ENCODE measurements at regions not wholly inside any gene's neighbourhood (a gene's known extent, or its start where the extent isn't known, plus 50 kb on each side); places are given as distances from the start of the nearest gene placed in this dataset.

DNA sequence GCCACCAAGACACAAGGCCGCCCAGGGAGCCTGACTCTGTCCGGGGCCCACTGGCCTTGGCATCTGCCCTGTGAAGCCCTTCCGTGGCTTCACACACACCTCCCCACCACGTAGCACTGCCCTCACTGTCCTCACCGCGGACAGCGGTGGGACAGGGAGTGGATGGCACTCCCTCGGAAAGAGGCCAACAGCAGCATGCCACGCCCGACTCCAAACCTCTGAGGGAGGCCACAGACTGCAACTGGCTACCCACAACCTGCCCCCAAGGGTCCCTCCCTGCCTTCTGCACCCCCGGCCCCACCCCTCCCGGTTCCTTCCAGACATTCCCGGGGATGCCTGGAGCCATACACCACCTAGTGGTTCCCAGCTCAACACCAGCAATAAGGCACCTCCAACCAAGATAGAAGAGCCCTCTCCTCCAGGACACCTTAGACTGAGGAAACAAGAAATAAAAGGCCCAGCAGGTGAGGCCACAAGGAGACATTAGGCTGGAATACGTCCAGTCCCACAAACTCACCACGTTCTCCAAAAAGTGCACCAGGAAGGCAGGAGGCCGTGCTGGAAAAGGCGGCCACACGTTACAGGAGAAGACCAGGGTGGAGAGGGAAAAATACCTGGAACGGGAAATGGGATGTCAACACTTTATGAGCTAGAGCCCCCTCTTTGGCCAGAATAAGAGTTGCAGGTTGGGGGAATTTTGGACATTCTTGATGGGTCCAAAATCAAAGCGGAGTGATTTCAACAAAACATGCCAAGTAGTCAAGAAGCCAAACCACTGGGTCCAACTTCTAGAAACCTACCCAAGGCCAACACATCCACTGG, 310.0 kb downstream of the SOX9 start:
- no peak for DNase-seq

- DNase-seq, result peak; percentile 60
Observed at GRCh38 chr17:72432143-72432621, 311.4 kb downstream of the SOX9 start.

GRCh38 chr17:72432881-72433280, 312.1 kb downstream of the SOX9 start:
- DNase-seq, result no peak

DNA sequence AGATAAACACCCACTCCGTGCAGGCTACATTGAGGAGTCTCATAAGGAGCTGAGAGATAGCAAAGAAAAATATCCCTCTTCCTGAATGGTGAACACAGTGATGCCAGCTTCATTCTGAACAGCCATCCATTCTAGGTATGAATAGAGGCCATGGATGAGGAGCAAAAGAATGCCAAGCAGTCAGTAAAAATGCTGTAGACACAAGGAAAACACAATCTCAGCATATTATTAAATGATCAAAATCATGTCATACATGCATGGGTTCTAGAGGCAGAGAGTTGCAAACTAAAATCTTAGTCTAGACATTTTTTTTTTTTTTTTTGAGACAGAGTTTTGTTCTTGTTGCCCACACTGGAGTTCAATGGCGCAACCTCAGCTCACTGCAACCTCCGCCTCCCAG, 313.0 kb downstream of the SOX9 start:
- DNase-seq, result no peak

DNA sequence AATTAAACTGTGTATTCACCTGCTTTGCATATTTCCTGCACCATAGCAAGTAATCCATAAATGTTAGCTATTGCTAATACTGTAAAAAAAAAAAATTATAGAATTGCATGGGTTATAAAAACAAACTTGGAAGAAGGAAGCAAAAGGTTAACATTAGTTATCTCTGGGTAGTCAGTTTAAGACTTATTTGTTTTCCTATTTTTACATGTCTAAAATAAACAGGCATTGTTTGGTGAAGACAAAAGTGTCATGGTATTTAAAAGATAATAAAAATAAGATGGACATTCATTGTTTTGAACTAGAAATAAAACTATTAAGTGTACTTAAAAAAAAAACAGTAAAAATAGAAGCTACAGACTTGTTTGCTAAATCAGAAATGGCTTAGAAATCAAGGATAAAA, 313.8 kb downstream of the SOX9 start:
- DNase-seq, result no peak

DNA sequence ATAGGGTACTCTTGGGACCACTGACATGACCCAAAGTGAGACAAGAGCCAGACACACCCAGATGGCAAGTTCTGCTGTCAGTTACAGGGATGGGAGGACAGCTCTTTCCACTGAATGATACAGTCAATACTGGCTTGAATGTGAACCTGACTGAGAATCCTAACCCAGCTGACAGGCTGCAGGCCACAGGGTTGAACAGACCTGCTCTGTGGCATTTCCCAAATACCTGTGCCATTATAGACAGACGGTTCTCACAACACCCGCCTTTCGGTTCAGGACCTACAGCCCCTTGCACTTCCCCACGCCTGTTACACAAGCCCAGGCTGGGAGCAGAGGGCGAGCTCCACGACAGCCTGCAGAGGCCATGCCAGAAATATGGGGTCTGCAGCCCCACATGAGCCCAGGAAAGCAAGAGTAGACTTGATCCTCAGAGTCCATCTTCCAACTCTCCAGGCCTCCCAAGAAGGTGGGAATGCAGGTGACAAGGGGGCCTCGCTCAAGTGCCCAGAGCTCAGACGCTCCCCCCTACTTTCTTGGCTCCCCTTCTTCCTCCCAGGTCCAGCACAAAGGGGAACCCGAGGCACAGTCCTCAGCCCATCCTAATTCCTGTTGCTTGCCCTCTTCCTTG, 314.3 kb downstream of the SOX9 start:
- DNase-seq, result no peak

GRCh38 chr17:72438783-72439182, 318.0 kb downstream of the SOX9 start:
- no peak for DNase-seq

DNA sequence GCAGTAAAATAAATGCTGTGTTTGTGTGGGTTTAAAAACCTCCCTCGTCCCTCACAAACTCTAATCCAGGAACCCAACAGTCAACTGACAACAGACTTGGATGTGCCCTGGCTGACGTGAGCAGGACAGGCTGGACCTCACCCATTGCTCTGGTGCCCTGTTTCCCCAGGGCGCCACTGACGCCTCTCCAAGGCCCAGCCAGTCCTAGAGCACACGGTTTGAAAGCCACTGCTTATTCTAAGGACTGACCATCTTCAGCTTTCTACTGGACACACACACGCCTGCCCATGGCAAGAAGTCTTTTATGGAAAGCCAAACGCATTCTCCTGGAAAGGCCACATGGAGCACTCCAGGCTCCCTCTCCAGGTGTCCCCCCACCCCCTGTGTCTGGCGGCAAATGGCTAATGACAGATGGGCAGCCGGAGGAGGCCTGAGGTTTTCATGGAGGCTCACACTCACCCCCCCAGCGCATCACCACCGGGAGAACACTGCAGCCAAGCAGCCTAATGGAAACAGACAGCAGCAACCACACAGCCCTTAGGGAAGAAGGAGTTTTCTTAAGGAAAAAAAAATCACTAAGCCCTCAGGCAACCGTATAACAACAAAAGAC, 319.2 kb downstream of the SOX9 start:
- DNase-seq, result no peak

DNA sequence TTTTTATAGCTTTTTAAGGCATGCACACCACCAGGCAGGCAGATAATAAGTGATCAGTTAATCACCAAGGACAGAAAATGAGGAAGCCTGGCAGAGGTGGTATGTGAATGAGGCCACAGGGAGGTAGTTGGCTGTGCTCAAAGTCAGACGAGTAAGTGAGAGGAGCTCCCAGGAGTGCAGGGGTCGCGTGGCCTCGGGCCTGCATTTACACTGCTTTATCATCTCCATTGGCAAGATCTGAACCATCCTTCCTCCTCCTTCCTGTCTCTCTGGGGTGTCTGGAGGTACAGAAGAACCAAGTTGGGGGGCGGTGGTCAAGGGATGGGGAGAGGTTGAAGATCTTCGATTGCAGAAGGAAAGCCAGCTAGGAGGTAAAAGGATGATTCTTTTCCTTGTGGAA, 320.1 kb downstream of the SOX9 start:
- DNase-seq, result no peak

DNA sequence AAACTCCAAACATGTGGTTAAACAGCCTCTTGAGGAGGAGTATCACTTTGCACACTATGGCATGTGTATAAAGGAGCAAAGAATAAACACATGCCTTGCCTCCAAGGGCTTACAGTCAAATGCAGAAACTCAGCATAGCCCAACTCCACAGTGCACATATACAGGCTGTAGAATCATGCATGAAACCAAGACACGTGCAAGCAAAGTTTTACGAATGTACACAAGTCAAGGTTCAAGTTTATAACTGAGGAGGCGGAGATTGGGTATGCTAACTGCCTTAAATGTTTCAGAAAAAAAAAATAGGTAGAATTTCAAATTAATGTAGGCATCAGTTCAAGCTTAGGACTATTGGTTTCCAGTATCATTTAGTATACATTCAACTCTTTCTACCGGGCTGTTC, 321.1 kb downstream of the SOX9 start:
- no peak for DNase-seq

- DNase-seq, result no peak
Observed at GRCh38 chr17:72444517-72445054, 323.8 kb downstream of the SOX9 start.

GRCh38 chr17:72445055-72445991, 324.5 kb downstream of the SOX9 start:
- DNase-seq, result no peak

- no peak for DNase-seq
Observed at GRCh38 chr17:72446118-72446517, 325.3 kb downstream of the SOX9 start.

DNA sequence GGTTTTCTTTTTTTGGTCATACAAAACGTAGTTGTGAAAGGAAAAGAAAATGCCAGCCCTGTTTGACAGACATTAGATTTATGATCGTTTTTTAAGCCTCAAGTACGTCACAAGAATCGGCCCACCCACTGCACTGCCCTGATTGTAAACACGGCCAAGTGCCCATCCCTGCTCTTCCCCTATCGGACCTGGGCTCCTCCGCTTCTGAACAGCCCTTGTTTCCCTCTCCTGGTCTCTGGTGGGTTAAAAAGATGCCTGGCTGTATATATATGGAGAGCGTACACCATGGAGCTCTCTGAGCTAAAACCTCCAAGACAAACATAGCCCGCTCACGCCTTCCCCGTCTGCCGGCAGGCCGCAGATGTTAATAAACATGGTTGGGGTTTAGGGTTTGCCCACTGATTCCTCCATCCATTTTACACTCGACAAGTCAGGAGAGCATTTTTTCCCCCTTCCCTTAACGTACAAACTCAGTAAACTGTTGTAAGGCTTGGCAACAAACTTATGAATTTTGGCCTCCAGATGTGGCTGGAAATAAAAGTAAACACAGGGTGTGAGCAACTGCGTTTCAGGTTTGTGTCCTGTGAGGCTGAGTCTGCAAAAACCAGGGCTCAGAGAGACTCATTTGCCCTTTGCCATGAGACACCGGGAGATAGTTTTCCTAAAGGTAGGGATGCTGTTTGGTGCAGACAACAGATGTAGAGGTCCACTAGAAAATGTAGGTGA, 325.9 kb downstream of the SOX9 start:
- DNase-seq, result no peak

DNA sequence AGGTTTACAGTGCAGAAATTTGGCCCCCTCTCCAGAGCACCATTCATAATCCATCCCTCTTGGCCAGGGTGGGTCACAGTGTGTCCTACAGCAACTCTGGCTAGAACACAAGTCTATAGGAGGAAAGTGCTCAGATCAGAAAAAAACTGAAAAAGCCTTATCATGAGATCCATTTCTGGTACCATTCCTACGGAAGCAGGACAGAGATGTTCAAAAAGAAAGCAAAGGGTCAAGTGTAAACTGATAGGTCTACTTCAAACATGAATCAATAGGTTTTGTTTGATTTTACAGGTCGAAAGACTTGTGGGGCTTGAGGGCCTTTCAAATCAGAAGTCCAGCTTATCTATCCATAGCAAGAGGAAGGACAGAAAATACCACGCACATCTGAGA, 326.4 kb downstream of the SOX9 start:
- DNase-seq, result no peak

DNA sequence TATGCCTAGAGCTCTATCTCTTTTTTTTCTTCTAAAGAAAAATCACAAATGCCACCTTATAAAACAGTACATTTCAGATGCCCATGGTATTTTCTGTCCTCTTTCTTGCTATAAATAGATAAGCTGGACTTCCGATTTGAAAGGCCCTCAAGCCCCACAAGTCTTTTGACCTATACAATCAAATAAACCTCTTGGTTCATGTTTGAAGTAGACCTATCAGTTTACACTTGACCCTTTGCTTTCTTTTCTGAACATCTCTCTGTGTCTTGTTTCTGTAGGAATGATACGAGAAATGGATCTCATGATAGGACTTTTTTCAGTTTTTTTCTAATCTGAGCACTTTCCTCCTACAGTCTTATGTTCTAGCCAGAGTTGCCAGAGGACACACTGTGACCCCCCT, 327.2 kb downstream of the SOX9 start:
- no peak for DNase-seq

DNA sequence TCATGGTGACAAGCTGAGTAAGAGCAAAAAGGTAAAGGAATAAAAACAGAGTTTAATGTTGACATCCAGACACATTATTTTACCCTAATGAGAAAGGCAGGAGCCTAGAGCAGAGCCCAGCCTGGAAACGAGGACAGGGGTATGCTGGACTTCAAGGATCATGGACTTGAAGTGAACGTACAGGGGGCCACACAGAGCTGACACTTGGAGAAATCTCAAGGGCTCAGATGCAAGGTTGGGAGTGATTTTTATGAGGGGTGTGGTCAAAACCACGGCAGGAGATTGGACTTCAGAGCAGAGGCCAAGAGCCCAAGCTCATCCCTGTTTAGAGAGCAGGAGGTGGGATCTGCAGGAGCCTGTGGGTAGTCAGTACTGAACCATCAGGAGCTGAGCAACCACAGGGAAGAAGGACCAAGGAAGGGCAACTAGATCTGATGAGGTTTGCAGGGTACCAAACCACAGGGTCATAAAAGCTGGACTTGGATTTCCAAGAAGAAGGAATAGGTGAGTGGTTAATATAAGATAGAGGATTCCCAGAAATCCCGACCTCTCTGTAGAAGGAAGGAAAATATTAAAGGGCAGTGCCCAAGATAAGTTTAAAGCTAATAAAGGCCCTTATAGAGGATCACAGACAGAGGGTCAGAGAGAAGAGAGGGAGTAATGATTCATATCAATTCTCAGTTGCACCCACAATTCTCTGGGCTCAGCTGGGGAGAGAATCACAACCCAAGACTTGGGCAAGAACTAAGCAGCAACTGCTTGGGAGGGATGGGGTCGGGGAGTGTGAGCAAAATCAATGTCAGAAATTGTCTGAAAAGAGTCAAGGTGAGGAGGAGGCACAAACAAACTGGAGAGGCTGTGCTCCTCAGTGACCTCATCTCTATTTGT, 331.7 kb downstream of the SOX9 start:
- no peak for DNase-seq

DNA sequence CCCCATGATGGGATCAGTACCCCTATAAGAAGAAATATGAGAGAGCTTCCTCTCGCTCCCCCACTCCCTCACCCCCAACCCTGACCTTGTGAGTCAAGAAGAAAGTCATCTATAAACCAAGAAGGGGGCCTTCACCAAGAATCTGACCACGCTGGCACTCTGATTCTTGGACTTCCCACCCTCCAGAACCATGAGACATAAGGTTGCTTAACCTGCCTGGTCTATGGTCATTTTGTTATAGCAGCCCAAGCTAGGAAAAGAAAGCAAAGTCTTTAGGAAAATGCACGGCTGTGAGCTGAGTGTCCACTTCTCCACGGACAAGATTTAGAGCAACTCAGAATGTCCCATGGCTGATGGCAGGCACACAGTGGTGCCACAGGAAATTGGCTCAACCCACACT, 333.5 kb downstream of the SOX9 start:
- DNase-seq, result no peak

DNA sequence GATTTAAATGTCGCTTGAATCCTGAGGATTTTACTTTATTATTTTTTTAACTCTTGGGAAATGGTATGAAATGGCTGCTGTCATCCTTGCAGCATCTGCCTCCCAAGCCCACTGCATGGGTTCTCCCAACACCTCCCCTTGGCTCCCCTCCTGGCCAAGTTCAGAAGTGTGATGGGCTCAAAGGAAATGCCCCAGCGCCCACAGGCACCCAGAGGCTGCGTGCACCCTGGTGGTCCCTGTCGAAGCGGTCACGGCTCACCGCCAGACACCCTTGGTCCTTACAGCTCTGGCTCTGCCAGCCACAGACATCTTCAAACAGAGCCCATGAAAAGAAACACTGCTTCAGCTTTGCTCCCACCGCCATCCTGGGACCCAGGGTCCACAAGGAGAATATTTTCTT, 334.7 kb downstream of the SOX9 start:
- no peak for DNase-seq

DNA sequence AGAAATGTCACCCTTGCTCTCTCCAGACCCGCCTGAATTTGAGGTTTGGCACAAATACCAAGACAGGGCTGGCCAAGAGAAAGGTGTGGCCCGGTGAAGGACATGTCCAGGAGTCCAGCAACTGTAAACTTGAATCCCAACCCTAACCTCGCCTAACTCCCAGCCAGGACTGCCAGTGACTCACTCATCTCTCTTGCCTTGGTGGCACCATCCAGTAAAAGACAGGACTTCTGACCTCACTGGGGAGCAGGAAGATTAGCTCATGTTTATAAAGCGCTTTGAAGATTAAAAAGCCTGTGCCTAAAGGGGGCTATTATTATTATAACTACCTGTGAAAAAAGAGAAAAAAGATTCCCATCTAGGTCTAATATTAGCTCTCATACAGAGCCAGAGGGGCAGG, 335.3 kb downstream of the SOX9 start:
- no peak for DNase-seq

DNA sequence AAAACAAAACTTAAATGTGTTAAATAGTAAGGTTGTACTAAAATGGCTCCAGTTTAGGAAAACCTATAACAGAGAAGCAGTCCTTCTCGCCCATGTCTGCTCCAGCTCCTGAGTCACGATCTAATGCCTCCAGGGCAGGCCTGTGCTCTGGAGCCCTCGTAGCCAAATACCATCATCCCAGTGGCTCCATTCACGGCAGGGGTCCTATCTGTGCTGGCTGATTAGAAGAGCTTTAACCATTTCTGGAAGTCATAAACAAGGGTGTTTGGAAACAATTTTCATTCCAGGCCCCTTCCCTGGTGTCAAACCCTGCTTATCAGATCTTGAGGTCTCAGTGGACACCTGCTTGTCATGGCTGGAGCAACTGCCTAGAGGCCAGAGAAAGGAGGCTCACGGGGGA, 336.9 kb downstream of the SOX9 start:
- no peak for DNase-seq
